HL-60 (cell line): ENCODE measurements at regions not wholly inside any gene's neighbourhood (a gene's known extent, or its start where the extent isn't known, plus 50 kb on each side); places are given as distances from the start of the nearest gene placed in this dataset.

Source experiments
- CTCF ChIP-seq: IDR thresholded peaks from one replicate; pipeline ENCODE4 v1.5.1; 2011; ENCODE audit warnings: low read length, control low read depth, inconsistent platforms; ENCODE audit not compliant: insufficient read depth
- POLR2AphosphoS5 ChIP-seq: IDR thresholded peaks from 2 replicates; pipeline ENCODE4 v1.6.1; 2012; ENCODE audit warnings: low read depth
- SPI1 ChIP-seq: IDR thresholded peaks from 2 replicates; pipeline ENCODE4 v1.6.1; 2012; ENCODE audit warnings: low read depth, mild to moderate bottlenecking, borderline replicate concordance

- TF ChIP-seq POLR2AphosphoS5, result no peak
- no peak for TF ChIP-seq CTCF
- TF ChIP-seq SPI1, result no peak
These were observed 502.1 kb upstream of the SLC10A2 start for GRCh38 chr13:103568314-103568713.
